ENCODE measurements at regions not wholly inside any gene's neighbourhood (a gene's known extent, or its start where the extent isn't known, plus 50 kb on each side); places are given as distances from the start of the nearest gene placed in this dataset.

DNA sequence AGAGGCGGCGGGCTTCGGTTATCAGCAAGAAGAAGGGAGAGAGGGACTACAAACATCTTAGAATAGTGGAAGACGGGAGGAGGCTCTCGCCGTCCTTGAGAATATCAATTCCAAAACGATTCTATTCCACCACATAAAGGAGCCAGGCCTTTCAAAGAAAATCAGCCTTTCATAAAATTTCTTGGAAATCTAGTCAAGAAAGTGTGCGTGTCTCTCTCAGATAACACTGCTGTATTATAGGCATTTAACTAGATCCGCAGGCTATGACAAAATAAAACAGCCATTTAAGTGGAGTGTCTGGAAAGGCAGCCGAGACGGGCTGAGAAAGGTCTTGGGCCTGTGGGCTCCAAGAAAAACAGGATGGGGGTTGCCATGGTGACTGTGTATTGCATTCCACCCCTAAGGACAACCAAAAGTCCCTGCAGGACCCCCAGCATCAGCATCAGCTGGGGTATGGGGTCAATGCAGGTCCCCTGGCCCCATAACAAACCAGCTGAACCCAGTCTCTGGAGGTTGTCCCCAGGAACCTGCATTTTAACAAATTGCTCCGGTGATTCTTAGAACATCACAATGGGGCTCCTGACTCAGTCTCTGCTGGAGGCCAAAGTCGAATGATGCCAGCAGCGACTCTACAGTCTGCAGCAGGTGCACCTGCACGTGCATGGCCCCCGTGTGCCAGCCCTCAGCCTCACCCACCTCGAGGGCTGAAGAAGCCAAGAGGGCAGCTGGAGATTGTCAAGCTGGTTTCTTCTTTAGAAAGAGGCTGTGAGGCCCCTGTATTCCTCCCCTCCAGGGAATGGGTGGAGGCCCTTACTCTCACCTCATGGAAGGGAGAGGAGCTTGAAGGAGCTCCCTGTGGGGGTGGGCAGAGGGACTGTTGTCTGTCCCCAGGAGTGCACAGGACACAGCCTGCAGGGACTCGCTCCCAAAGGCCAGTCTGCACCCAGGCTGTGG, 287.4 kb downstream of the NPHP4 start:
- Histone ChIP-seq H3K9me3 (no peaks in the 10 kb centered on the region), H3K4me3 (no peak overlapping the region), H3K27me3 (peaks cover 0 to 21% of the 10 kb centered on the region in 2 donors), H3K4me1 (no peaks in the 10 kb centered on the region), H3K36me3 (no peaks in the 10 kb centered on the region), H3K27ac (no peak overlapping the region)
- TF ChIP-seq POLR2AphosphoS5 (IDR thresholded peaks at IDR 0.05), result no peak
- no peak for TF ChIP-seq CTCF (IDR thresholded peaks at IDR 0.05)
- TF ChIP-seq POLR2A (IDR thresholded peaks at IDR 0.05), result no peak
- intact Hi-C loops (cut with DNase I; ENCODE audit: low total_unique reads), result no loop called here
- DNase-seq (ENCODE audit: low spot score in 2 of 2), result no peak

GRCh38 chr1:5701642-5702041, 290.6 kb downstream of the NPHP4 start:
- no peaks in the 10 kb centered on the region for H3K9me3 ChIP-seq
- TF ChIP-seq POLR2AphosphoS5 (IDR thresholded peaks at IDR 0.05) (no peak), POLR2A (IDR thresholded peaks at IDR 0.05) (no peak), CTCF (IDR thresholded peaks at IDR 0.05) (no peak)
- no peaks in the 10 kb centered on the region for H3K36me3 ChIP-seq
- H3K4me1 ChIP-seq, result no peaks in the 10 kb centered on the region
- DNase-seq (ENCODE audit: low spot score in 2 of 2), result no peak
- no peak overlapping the region for H3K4me3 ChIP-seq
- no peak overlapping the region for H3K27ac ChIP-seq
- H3K27me3 ChIP-seq, result peaks cover 0 to 8% of the 10 kb centered on the region in 2 donors
- intact Hi-C loops (cut with DNase I; ENCODE audit: low total_unique reads), result no loop called here

DNA sequence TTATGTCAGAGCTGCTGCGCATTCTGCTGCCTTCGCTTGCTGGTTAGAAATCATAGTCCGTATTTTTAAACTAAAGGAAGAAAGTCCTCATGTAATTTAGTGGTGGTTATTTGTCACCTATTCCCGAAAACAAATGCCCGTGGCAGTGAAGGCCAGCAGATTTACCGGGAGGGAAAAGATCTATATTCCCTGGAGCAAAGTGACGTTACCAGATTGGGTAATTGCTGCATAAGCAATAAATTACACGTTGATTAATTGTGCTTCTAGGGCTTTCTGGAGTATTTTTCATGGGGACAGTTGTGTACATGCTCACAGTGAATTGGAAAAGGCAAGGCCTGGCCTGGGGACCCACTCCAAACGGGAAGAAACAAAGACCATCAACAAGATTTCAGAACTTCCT, 298.7 kb downstream of the NPHP4 start:
- H3K4me3 ChIP-seq, result no peak overlapping the region
- no peak overlapping the region for H3K27ac ChIP-seq
- intact Hi-C loops (cut with DNase I; ENCODE audit: low total_unique reads), result loop anchor here (1.0 kb wide), 1 partner anchor 17 kb away; no protein-coding TSS in a partner anchor
- H3K27me3 ChIP-seq, result peaks cover 0 to 20% of the 10 kb centered on the region in 2 donors
- no peaks in the 10 kb centered on the region for H3K4me1 ChIP-seq
- TF ChIP-seq POLR2A (IDR thresholded peaks at IDR 0.05) (no peak), POLR2AphosphoS5 (IDR thresholded peaks at IDR 0.05) (no peak)
- no peaks in the 10 kb centered on the region for H3K36me3 ChIP-seq
- DNase-seq (ENCODE audit: low spot score in 2 of 2), result no peak
- H3K9me3 ChIP-seq, result no peaks in the 10 kb centered on the region

DNA sequence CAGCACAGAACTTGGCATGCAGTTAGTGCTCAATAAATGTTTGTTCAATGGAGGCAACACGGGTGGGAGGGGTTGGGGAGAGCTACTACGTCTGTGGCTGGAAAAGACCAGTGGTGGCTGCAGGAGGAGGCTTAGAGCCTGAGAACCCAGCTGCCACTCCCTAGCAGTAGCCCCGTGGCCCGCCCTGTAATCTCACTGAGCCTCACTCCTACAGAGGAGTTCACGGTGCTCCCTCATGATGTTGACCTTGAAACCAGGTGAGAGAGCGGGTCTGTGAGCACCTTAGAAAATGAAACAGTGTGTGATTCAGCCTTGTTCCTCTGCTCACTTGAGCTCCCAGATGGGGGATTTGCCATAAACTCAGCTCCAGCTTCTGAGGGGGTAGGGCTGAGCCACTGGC, 299.6 kb downstream of the NPHP4 start:
- TF ChIP-seq CTCF (IDR thresholded peaks at IDR 0.05) (no peak), POLR2AphosphoS5 (IDR thresholded peaks at IDR 0.05) (no peak), POLR2A (IDR thresholded peaks at IDR 0.05) (no peak)
- no peaks in the 10 kb centered on the region for H3K9me3 ChIP-seq
- no peak overlapping the region for H3K4me3 ChIP-seq
- no peaks in the 10 kb centered on the region for H3K4me1 ChIP-seq
- no peak overlapping the region for H3K27ac ChIP-seq
- H3K27me3 ChIP-seq, result peaks cover 0 to 20% of the 10 kb centered on the region in 2 donors
- intact Hi-C loops (cut with DNase I; ENCODE audit: low total_unique reads), result loop anchor here (1.0 kb wide), 1 partner anchor 16 kb away; no protein-coding TSS in a partner anchor
- DNase-seq (ENCODE audit: low spot score in 2 of 2), result no peak
- no peaks in the 10 kb centered on the region for H3K36me3 ChIP-seq

GRCh38 chr1:5691795-5692509, 300.3 kb downstream of the NPHP4 start:
- DNase-seq (ENCODE audit: low spot score in 2 of 2), result no peak
- Histone ChIP-seq H3K4me1 (no peaks in the 10 kb centered on the region), H3K4me3 (no peak overlapping the region), H3K36me3 (no peaks in the 10 kb centered on the region), H3K27ac (no peak overlapping the region), H3K27me3 (peaks cover 0 to 20% of the 10 kb centered on the region in 2 donors), H3K9me3 (no peaks in the 10 kb centered on the region)
- TF ChIP-seq POLR2AphosphoS5 (IDR thresholded peaks at IDR 0.05), result no peak
- no peak for TF ChIP-seq POLR2A (IDR thresholded peaks at IDR 0.05)
- TF ChIP-seq CTCF (IDR thresholded peaks at IDR 0.05), result no peak
- intact Hi-C loops (cut with DNase I; ENCODE audit: low total_unique reads), result no loop called here

Data from breast epithelium (tissue), 4 donors.